ENCODE measurements at regions not wholly inside any gene's neighbourhood (a gene's known extent, or its start where the extent isn't known, plus 50 kb on each side); places are given as distances from the start of the nearest gene placed in this dataset.

DNA sequence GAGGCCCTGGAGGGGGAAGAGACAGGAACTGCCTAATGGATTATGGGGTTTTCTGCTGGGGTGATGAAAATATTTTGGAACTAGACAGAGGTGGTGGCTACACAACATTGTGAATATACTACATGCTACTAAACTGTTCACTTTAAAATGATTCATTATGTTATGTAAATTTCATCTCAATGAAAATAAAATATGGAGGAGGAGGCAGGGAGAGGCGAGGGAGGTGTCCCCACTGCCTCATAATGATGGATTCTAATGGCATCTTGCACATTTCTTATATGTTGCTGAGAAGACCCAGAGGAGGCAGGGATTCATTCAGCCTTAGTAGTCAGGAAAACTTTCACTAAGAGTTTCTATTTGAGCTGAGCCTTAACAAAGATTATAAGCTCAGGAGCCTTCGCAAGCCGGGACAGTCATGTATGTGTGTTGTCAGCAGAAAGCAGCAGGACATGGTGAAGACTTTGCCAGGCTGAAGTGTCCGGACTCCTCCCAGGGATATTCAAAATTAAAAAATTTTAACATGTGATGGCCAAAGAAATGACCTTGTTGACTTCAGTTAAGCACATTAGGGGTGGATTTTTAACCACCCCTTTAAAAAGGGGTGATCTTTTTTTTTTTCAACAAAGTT lies 158.6 kb upstream of the PCSK2 start:
- Histone ChIP-seq H3K27me3 (no peaks in the 10 kb centered on the region), H3K36me3 (no peaks in the 10 kb centered on the region), H3K27ac (no peak overlapping the region), H3K4me3 (no peak overlapping the region), H3K4me1 (no peaks in the 10 kb centered on the region), H3K9me3 (peaks cover 0 to 1% (median 0%) of the 10 kb centered on the region in 4 donors)
- 92 to 93% methylated on average over 4 of the region's 4 CpGs for WGBS, 2 donors
- ATAC-seq (ENCODE audit: low FRiP score in 2 of 2) (no peak), DNase-seq (no peak)
- no peak for TF ChIP-seq EP300 (IDR thresholded peaks at IDR 0.05)
- TF ChIP-seq, protein P1, sequence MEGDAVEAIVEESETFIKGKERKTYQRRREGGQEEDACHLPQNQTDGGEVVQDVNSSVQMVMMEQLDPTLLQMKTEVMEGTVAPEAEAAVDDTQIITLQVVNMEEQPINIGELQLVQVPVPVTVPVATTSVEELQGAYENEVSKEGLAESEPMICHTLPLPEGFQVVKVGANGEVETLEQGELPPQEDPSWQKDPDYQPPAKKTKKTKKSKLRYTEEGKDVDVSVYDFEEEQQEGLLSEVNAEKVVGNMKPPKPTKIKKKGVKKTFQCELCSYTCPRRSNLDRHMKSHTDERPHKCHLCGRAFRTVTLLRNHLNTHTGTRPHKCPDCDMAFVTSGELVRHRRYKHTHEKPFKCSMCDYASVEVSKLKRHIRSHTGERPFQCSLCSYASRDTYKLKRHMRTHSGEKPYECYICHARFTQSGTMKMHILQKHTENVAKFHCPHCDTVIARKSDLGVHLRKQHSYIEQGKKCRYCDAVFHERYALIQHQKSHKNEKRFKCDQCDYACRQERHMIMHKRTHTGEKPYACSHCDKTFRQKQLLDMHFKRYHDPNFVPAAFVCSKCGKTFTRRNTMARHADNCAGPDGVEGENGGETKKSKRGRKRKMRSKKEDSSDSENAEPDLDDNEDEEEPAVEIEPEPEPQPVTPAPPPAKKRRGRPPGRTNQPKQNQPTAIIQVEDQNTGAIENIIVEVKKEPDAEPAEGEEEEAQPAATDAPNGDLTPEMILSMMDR (IDR thresholded peaks at IDR 0.05) = no peak
- TF ChIP-seq POLR2A (IDR thresholded peaks at IDR 0.05) = no peak
- TF ChIP-seq POLR2AphosphoS5 (IDR thresholded peaks at IDR 0.05) = no peak

DNA sequence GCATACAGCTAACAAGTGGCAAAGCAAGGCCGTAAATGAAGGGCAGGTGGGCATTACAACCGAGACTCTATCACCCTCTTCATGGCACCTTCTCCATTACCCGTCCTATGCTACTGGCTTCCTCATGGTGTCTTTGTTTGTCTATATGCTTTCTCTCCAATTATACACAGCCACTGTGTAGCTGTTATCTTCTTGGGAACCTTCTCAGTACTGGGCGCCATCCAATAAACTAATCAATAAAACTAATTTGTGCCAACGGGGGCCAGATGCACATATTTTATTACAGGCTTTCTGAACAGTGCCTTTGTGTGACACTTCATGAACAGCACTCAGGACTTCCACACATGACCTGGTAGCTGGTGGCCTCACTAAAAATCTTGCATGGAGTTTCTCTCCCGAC lies 149.8 kb upstream of the PCSK2 start:
- no peaks in the 10 kb centered on the region for H3K36me3 ChIP-seq
- DNase-seq (no peak), ATAC-seq (ENCODE audit: low FRiP score in 2 of 2) (no peak)
- H3K9me3 ChIP-seq = peaks cover 0 to 2% (median 0%) of the 10 kb centered on the region in 4 donors
- TF ChIP-seq POLR2AphosphoS5 (IDR thresholded peaks at IDR 0.05) (no peak), POLR2A (IDR thresholded peaks at IDR 0.05) (no peak), EP300 (IDR thresholded peaks at IDR 0.05) (no peak)
- TF ChIP-seq, protein P1 (IDR thresholded peaks at IDR 0.05) = no peak
- H3K27ac ChIP-seq = no peak overlapping the region
- WGBS, 2 donors = 79 to 82% methylated on average over 6 of the region's 6 CpGs
- no peaks in the 10 kb centered on the region for H3K27me3 ChIP-seq
- H3K4me3 ChIP-seq = no peak overlapping the region
- H3K4me1 ChIP-seq = no peaks in the 10 kb centered on the region

DNA sequence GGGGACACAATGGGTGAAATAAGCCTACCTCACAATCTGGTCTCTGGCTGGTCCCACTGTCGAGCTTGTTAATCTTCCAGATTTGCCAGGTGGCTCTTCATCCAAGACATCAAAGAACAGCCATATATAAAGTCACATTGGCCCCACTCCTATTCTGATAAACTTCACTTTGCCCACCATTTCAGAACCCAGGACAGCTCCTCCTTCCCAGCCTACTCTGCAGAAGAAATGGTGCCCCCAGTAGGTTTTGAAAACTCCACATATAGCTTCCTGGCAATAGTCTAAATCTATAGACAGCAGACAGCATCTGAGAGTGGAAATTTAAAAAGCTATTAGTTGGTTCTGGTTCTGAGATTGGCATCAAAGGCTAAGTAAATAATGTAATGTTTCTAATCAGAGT lies 143.1 kb upstream of the PCSK2 start:
- H3K4me3 ChIP-seq = no peak overlapping the region
- no peaks in the 10 kb centered on the region for H3K27me3 ChIP-seq
- no peaks in the 10 kb centered on the region for H3K36me3 ChIP-seq
- 39 to 44% methylated on average over 1 of the region's 1 CpG for WGBS, 2 donors
- no peaks in the 10 kb centered on the region for H3K9me3 ChIP-seq
- no peak for ATAC-seq (ENCODE audit: low FRiP score in 2 of 2)
- no peak overlapping the region for H3K27ac ChIP-seq
- DNase-seq = no peak
- H3K4me1 ChIP-seq = no peaks in the 10 kb centered on the region
- TF ChIP-seq, protein P1 (IDR thresholded peaks at IDR 0.05) = no peak
- TF ChIP-seq EP300 (IDR thresholded peaks at IDR 0.05) = no peak
- no peak for TF ChIP-seq POLR2A (IDR thresholded peaks at IDR 0.05)
- TF ChIP-seq POLR2AphosphoS5 (IDR thresholded peaks at IDR 0.05) = no peak

- Histone ChIP-seq H3K27ac (no peak overlapping the region), H3K27me3 (no peaks in the 10 kb centered on the region), H3K4me3 (no peak overlapping the region), H3K36me3 (no peaks in the 10 kb centered on the region), H3K9me3 (no peaks in the 10 kb centered on the region), H3K4me1 (no peaks in the 10 kb centered on the region)
- no peak for TF ChIP-seq POLR2AphosphoS5 (IDR thresholded peaks at IDR 0.05)
- no peak for ATAC-seq (ENCODE audit: low FRiP score in 2 of 2)
- DNase-seq = no peak
- whole genome bisulfite sequencing, 2 donors = 70 to 84% methylated on average over 3 of the region's 3 CpGs
Measured at GRCh38 chr20:17084909-17085308, 141.9 kb upstream of the PCSK2 start.

DNA sequence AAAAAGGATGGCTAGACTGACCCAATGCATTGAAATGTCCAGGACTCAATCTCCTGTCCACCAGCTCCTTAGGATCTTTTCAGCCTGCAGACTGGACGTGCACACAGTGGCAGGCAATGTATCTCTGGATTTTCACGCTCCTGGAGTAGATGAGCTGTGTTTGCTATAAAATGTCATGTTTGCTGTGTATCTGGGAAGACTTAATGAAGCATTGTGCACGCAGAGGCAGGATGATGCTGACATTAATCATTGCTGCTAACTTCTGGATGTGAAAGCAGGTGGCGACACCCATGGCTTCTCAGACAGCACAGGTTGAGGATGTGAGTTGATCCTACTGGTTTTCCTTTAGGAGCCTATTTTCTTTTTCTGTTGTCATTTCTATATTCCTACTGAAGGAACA lies 133.1 kb upstream of the PCSK2 start:
- no peak overlapping the region for H3K4me3 ChIP-seq
- H3K4me1 ChIP-seq = no peaks in the 10 kb centered on the region
- no peak overlapping the region for H3K27ac ChIP-seq
- DNase-seq (no peak), ATAC-seq (ENCODE audit: low FRiP score in 2 of 2) (no peak)
- no peaks in the 10 kb centered on the region for H3K36me3 ChIP-seq
- TF ChIP-seq POLR2AphosphoS5 (IDR thresholded peaks at IDR 0.05) (no peak), POLR2A (IDR thresholded peaks at IDR 0.05) (no peak), EP300 (IDR thresholded peaks at IDR 0.05) (no peak)
- TF ChIP-seq, protein P1 (IDR thresholded peaks at IDR 0.05) = no peak
- H3K9me3 ChIP-seq = no peaks in the 10 kb centered on the region
- H3K27me3 ChIP-seq = no peaks in the 10 kb centered on the region
- 64 to 67% methylated on average over 4 of the region's 4 CpGs for WGBS, 2 donors

Data from upper lobe of left lung (tissue), 6 donors.